ENCODE measurements at regions not wholly inside any gene's neighbourhood (a gene's known extent, or its start where the extent isn't known, plus 50 kb on each side); places are given as distances from the start of the nearest gene placed in this dataset.

DNA sequence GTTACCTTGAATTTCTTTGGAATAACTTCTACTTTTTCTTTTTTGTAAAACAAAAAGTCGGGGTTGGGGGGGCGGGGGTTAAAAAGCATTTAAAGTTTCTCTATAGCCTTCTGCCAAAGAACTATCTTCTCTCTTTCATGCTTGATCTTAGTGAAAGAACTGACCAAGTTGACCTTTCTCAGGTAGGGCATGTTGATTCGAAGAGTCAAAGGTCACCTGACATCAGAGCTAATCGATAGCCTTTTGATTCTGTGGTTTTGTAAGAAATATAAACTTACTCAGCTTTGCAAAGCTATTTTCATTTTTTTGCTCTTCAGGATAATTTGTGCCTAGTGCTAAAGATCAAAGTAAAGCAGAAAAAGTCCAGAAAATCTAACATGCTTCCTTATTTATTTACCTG is 181.5 kb downstream of the IRS2 start:
- TF ChIP-seq CTCF (conservative IDR thresholded peaks at IDR 0.05 in 1 of 2, IDR thresholded peaks at IDR 0.05 in 1 of 2; ENCODE audit: extremely low read depth in 1 of 2, insufficient read depth in 1 of 2, low read depth in 1 of 2, low read length in 2 of 2) (no peak), EZH2 (IDR thresholded peaks at IDR 0.05; ENCODE audit: borderline replicate concordance, low read length) (no peak)

All from mammary epithelial cell (primary cell).